HG03378 (cell line): ENCODE measurements at regions not wholly inside any gene's neighbourhood (a gene's known extent, or its start where the extent isn't known, plus 50 kb on each side); places are given as distances from the start of the nearest gene placed in this dataset.
"Not testable (repeated sequence)": the region's sequence is repeated elsewhere in the genome, so short reads cannot be mapped to it uniquely, and the experiment has no call there.

Source experiments
- ATAC-seq: cut with Tn5 transposase; IDR thresholded peaks from one replicate; pipeline ENCODE4 v1.9.1; 2021; ENCODE audit warnings: mild to moderate bottlenecking, moderate library complexity; ENCODE audit not compliant: unreplicated experiment

DNA sequence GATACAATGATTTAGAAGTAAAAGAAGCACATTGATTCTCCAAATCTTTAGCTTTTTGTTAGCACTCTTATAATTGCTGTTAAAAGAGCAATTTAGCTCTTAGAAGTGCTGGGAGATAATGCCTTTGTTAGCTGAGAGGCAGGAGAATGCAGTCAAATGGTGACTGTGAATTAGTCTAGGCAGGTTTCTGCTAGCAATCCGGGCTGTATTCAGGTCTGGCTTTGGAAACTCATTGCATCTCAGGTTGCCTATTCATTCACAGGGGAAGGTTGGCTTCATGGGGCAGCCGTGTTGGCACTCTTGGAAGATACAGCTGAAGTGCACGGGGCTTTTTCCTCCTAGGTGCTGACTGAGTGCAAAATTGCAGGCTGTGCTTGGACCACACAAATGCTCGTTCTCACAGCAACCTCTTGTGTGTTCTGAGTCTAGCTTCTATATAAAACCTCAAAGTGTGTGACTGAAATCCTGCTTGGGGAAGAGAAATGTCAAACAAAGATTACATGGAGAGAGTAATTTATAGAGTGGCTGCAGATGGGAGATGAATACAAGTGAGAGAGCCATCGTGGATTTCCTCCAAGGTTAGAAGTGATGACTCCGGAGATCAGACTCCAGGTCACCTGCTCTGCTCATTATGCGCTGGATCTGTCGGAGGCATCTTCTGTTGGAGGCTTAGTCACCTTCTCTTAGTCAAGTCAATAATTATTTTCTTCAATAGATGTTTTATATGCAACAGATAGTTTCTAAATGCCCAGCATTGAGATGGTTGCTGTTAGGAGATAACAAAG lies 167.8 kb downstream of the PMAIP1 start:
- ATAC-seq, result no peak

- ATAC-seq, result no peak
These were observed 166.6 kb downstream of the PMAIP1 start for GRCh38 chr18:60066219-60066975.

DNA sequence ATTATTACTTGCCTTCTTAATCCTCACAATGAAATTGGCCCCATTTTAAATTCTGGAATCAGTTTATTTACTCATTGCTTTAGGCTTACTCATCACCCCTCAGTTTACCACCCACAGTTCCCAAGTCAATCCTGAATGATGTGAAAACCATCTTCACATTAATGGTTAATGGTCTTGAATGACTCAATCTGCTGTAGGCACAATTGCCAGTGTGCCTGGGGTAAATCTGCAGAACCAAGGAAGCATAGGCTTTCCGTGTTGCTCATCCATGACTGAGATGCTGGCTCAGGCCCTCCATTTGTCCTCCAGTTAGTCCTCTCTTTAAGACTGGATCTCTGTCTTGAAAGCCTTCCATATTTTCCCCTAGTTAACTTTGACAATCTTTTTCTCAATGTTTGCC lies 164.5 kb downstream of the PMAIP1 start:
- ATAC-seq, result no peak

- not testable (repeated sequence) for ATAC-seq
These were observed 163.0 kb downstream of the PMAIP1 start for GRCh38 chr18:60062831-60063230.

- ATAC-seq, result no peak
These were observed 162.6 kb downstream of the PMAIP1 start for GRCh38 chr18:60062396-60062795.

DNA sequence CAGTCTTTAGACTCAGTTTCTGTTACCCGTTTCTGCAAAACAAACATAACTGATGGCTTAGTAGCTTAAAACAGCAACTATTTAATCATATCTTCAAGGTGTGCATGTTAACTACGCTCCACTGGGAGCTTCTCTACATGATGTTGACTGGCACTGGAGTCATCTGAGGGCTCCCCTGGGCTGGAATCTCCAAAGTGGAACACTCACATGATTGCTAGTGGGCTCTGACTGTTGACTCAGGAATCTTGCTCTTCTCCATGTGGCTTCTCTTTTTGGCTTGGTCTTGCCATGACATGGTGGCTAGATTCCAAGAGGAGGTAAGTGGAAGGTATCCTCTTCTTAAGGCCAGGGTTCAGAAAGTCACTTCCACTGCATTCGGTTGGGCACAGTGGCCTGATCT lies 160.8 kb downstream of the PMAIP1 start:
- ATAC-seq, result no peak

DNA sequence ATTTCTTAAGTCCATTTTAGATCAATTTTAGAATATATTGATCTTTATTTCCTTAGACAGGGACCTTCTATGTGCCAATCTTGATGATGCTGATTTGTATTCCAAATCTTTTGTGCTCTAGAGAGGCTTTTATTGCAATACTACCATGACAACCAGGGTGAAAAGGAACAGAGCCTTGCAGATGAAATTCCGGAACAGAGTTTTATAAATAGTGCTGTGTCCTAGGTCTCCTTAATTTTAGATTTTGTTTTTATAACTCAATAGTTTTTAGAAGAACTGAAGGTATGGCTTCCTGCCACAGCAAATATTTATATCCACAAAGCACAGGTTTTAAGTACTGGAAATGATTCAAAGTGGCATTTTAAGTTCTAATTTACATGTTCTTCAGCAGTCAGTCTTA lies 160.2 kb downstream of the PMAIP1 start:
- ATAC-seq, result no peak

DNA sequence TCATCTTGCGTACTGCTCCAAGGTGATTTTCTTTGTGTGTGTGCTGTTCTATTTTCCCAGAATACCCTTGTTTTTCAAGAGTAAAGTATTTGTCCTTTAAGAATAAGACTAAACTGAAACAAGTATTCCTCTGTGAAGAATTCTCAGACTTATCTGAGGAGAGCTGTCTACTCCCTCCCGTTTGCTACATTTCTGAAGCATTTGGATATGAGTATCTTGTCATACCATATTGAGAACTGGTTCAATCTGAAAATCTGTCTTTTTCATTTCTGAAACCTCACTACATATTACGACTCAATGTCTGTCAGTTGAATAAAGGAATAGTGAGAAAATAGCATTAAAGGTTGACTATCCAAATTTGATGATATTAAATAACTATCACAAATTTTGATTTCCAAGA lies 159.4 kb downstream of the PMAIP1 start:
- ATAC-seq, result no peak

DNA sequence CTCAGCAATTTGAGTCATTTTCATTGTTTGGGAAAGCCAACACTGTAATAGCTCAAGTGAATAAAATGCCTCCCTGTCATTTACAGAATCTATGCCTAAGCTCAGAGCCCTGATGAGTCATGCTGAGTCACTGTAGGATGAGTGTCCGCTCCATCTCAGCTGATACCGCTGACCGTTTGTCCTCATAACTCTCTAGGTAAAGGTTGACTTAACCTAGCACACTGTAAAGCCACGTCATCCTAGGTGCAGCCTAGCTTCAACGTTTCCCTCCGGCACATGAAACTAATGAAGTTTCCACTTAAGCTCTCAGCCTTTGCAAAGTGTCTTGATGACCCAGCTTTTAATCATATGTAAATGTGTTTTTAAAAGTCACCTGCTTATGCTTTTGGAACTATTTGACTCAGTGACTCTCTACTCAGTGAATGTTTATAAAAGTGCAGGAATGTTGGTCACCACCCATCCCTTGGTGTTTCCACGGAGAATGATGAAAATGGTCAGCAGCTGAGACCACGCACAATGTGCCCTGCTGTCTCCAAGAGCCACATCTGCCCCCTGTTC lies 154.0 kb downstream of the PMAIP1 start:
- no peak for ATAC-seq

- no peak for ATAC-seq
These were observed 151.0 kb downstream of the PMAIP1 start for GRCh38 chr18:60050821-60051220.

- ATAC-seq, result no peak
These were observed 149.4 kb downstream of the PMAIP1 start for GRCh38 chr18:60049172-60049571.

GRCh38 chr18:60047556-60047955 lies 147.8 kb downstream of the PMAIP1 start:
- ATAC-seq, result no peak

- ATAC-seq, result no peak
These were observed 144.7 kb downstream of the PMAIP1 start for GRCh38 chr18:60044290-60045006.

GRCh38 chr18:60040971-60041370 lies 141.2 kb downstream of the PMAIP1 start:
- no peak for ATAC-seq

DNA sequence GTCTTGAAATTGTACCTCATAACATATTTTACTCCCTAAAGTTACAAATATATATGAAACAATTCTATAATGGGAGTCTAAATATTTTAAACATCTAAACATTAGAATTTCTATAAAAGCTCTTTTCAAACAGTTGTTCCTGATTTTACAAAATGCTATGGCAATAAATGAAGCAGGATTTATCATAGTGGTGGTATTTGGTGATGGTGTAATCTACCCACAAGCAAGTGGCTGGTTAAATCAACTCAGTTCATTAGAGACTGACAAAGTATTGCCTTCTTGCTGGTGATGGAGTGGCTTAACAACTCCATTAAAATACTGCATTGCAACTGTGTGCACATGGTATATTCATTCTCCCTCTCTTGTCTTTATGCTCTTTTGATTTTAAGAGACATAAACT lies 138.9 kb downstream of the PMAIP1 start:
- ATAC-seq, result no peak

DNA sequence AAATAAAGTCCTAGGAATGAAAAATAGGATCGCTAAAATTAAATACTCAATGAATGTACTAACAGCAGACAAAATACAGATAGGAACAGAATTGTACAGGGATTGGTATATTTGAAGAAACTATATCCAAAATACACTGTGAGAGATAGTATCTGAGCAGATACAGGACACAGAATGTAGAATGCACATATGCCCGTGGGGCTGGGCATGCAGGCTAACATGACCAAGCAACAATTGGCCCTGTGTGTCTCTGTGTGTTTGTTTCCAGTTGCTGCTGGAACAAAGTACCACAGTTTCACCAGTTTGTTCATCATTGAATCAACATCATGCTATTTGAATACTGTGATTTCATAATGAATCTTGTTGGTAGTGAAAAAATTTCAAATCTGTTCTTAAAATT lies 127.6 kb downstream of the PMAIP1 start:
- ATAC-seq, result no peak

- ATAC-seq, result no peak
These were observed 125.1 kb downstream of the PMAIP1 start for GRCh38 chr18:60024857-60025256.

DNA sequence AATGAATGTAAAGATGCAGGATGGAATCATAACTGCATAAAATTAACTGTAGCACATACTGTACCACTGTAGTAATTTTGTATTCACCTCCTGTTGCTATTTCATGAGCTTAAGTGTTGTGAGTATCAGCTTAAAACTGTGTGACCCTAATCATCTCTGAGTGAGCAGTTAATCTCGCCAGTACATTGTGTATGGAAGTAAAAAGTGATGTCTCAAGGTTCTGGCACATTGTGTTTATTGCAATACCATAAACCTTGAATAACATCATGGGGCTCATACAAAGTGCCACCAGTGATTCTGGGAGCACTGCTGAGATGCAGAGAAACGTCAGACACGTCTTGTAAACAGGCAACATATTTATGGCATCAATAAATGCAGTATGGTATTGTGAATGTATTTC lies 124.5 kb downstream of the PMAIP1 start:
- ATAC-seq, result no peak

GRCh38 chr18:60022671-60023276 lies 123.0 kb downstream of the PMAIP1 start:
- no peak for ATAC-seq

DNA sequence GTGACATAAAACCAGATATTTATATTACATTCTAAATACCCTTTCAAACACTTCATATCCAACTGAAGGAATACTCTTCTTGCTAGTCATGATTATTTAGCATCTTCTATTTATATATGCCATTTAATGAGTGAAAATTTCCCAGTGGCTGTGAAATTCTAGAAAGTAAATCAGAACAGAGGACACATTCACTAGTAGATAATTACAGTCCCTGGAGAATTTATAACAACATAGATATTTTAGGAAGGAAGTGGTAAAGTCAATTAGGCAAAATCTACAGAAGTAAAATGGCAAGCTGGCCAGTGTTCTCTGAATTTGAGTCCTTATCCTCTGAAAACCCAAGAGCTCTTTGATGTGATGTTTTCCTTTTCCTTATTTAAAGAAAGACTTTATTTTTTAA lies 121.8 kb downstream of the PMAIP1 start:
- ATAC-seq, result no peak
